Vagina (tissue), 2 donors: ENCODE measurements at regions not wholly inside any gene's neighbourhood (a gene's known extent, or its start where the extent isn't known, plus 50 kb on each side); places are given as distances from the start of the nearest gene placed in this dataset.
"Not testable (repeated sequence)": the region's sequence is repeated elsewhere in the genome, so short reads cannot be mapped to it uniquely, and the experiment has no call there.

Experiments used
- CTCF ChIP-seq, 3 experiments: fragments of 450-650 bp in 2 of 3; fragments of 200-600 bp in 1 of 3; sonication (generic) in 1 of 3; IDR thresholded peaks; one replicate each; pipeline ENCODE4 v1.5.1; 2017 to 2019; ENCODE audit warnings: antibody characterized with exemption in 3 of 3, mild to moderate bottlenecking in 2 of 3, moderate library complexity in 2 of 3
- POLR2A ChIP-seq, 2 donors: fragments of 450-650 bp; IDR thresholded peaks; one replicate each; pipeline ENCODE4 v1.6.1; 2017; ENCODE audit warnings: antibody characterized with exemption in 2 of 2, mild to moderate bottlenecking in 2 of 2, moderate library complexity in 2 of 2
- POLR2AphosphoS5 ChIP-seq, 2 donors: sonication (generic); formaldehyde crosslinking; IDR thresholded peaks; one replicate each; pipeline ENCODE4 v1.9.0; 2017; ENCODE audit warnings: antibody characterized with exemption in 2 of 2, mild to moderate bottlenecking in 2 of 2, low read depth in 1 of 2; ENCODE audit not compliant: insufficient read depth in 1 of 2

- not testable (repeated sequence) for TF ChIP-seq CTCF (IDR thresholded peaks at IDR 0.05); POLR2A (IDR thresholded peaks at IDR 0.05); POLR2AphosphoS5 (IDR thresholded peaks at IDR 0.05; ENCODE audit: insufficient read depth in 1 of 2, low read depth in 1 of 2)
Measured at GRCh38 chr4:60696062-60696461, 504.1 kb upstream of the ADGRL3 start.
